ENCODE measurements at regions not wholly inside any gene's neighbourhood (a gene's known extent, or its start where the extent isn't known, plus 50 kb on each side); places are given as distances from the start of the nearest gene placed in this dataset.

GRCh38 chr5:98227489-98227888 is 546.0 kb upstream of the RGMB start:
- TF ChIP-seq, protein P1, sequence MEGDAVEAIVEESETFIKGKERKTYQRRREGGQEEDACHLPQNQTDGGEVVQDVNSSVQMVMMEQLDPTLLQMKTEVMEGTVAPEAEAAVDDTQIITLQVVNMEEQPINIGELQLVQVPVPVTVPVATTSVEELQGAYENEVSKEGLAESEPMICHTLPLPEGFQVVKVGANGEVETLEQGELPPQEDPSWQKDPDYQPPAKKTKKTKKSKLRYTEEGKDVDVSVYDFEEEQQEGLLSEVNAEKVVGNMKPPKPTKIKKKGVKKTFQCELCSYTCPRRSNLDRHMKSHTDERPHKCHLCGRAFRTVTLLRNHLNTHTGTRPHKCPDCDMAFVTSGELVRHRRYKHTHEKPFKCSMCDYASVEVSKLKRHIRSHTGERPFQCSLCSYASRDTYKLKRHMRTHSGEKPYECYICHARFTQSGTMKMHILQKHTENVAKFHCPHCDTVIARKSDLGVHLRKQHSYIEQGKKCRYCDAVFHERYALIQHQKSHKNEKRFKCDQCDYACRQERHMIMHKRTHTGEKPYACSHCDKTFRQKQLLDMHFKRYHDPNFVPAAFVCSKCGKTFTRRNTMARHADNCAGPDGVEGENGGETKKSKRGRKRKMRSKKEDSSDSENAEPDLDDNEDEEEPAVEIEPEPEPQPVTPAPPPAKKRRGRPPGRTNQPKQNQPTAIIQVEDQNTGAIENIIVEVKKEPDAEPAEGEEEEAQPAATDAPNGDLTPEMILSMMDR (IDR thresholded peaks at IDR 0.05; ENCODE audit: insufficient read depth, low read depth, low read length) = no peak
- TF ChIP-seq EZH2 (IDR thresholded peaks at IDR 0.05; ENCODE audit: insufficient read depth, low read length) = no peak
